ENCODE measurements at regions not wholly inside any gene's neighbourhood (a gene's known extent, or its start where the extent isn't known, plus 50 kb on each side); places are given as distances from the start of the nearest gene placed in this dataset.

GRCh38 chr5:96123418-96123817, 161.8 kb upstream of the ELL2 start (continued):
- TF ChIP-seq REST (tag by site-specific recombination; IDR thresholded peaks at IDR 0.05) (no peak), ZBTB44 (tag by site-specific recombination; IDR thresholded peaks at IDR 0.05) (no peak), PRDM10 (tag by site-specific recombination; IDR thresholded peaks at IDR 0.05) (no peak), ZNF707 (tag by site-specific recombination; IDR thresholded peaks at IDR 0.05) (no peak), INSM2 (tag by site-specific recombination; IDR thresholded peaks at IDR 0.05) (no peak), ZNF560 (tag by site-specific recombination; IDR thresholded peaks at IDR 0.05; ENCODE audit: borderline replicate concordance) (no peak), BCL11A (tag by site-specific recombination; IDR thresholded peaks at IDR 0.05; ENCODE audit: low read depth) (no peak), ZFHX2 (tag by site-specific recombination; conservative IDR thresholded peaks at IDR 0.05) (no peak), ZNF169 (tag by site-specific recombination; IDR thresholded peaks at IDR 0.05) (no peak)

- no peaks in the 10 kb centered on the region for H3K9me3 ChIP-seq (ENCODE audit: control insufficient read depth, insufficient read depth, low read depth, low read length)
- H3K4me1 ChIP-seq (ENCODE audit: control insufficient read depth, insufficient read depth, low read length) = no peaks in the 10 kb centered on the region
- no peak overlapping the region for H3K27ac ChIP-seq (ENCODE audit: extremely low read depth, low read depth, low read length)
- H3K36me3 ChIP-seq (ENCODE audit: control insufficient read depth in 2 of 2, insufficient read depth in 1 of 2, low read length in 2 of 2) = no peaks in the 10 kb centered on the region
- ChIA-PET CTCF (interaction anchor here (0.6 kb wide), 1 partner anchor 482 kb away, joined by 3 read pairs; no protein-coding TSS in a partner anchor), POLR2A (no interaction called here)
- H3K4me3 ChIP-seq (ENCODE audit: low read depth, low read length) = no peak overlapping the region
- TF ChIP-seq PRDM10 (tag by site-specific recombination; IDR thresholded peaks at IDR 0.05) (no peak), ZNF513 (tag by site-specific recombination; IDR thresholded peaks at IDR 0.05) (no peak), ELK4 (IDR thresholded peaks at IDR 0.05; ENCODE audit: borderline replicate concordance, low read depth, low read length) (no peak), ZBTB1 (tag by site-specific recombination; IDR thresholded peaks at IDR 0.05) (no peak), ZNF747 (tag by site-specific recombination; IDR thresholded peaks at IDR 0.05) (no peak), ZNF521 (tag by site-specific recombination; IDR thresholded peaks at IDR 0.05) (no peak), ZNF639 (tag by site-specific recombination; IDR thresholded peaks at IDR 0.05) (no peak), TCF7L2 (IDR thresholded peaks at IDR 0.05; ENCODE audit: borderline replicate concordance, low read depth, low read length) (no peak), OVOL3 (tag by site-specific recombination; IDR thresholded peaks at IDR 0.05) (no peak)
Measured at GRCh38 chr5:96121364-96121763, 159.7 kb upstream of the ELL2 start.
